OCI-LY3 (cell line): ENCODE measurements at regions not wholly inside any gene's neighbourhood (a gene's known extent, or its start where the extent isn't known, plus 50 kb on each side); places are given as distances from the start of the nearest gene placed in this dataset.

Experiments used
- CTCF ChIP-seq: fragments of 200-600, 300-600 bp; sonication (generic); IDR thresholded peaks from 2 replicates; pipeline ENCODE4 v1.5.1; 2014; ENCODE audit warnings: antibody characterized with exemption, low read length, low read depth
- EZH2phosphoT487 ChIP-seq: fragments of 200-600 bp; shearing (Covaris generic); IDR thresholded peaks from 2 replicates; pipeline ENCODE4 v1.6.1; 2018; ENCODE audit warnings: antibody characterized with exemption, mixed run types, low read depth

- TF ChIP-seq CTCF, result no peak
- TF ChIP-seq EZH2phosphoT487, result no peak
Observed at GRCh38 chr5:155193483-155194107, 180.0 kb downstream of the KIF4B start.
